ENCODE measurements at regions not wholly inside any gene's neighbourhood (a gene's known extent, or its start where the extent isn't known, plus 50 kb on each side); places are given as distances from the start of the nearest gene placed in this dataset.

- TF ChIP-seq CTCF (IDR thresholded peaks at IDR 0.05) (no peak), POLR2A (IDR thresholded peaks at IDR 0.05) (no peak), EP300 (IDR thresholded peaks at IDR 0.05) (no peak)
Observed at GRCh38 chr18:34001376-34001775, 223.3 kb downstream of the NOL4 start.

Data from ovary (tissue), 3 donors.